ENCODE measurements at regions not wholly inside any gene's neighbourhood (a gene's known extent, or its start where the extent isn't known, plus 50 kb on each side); places are given as distances from the start of the nearest gene placed in this dataset.

DNA sequence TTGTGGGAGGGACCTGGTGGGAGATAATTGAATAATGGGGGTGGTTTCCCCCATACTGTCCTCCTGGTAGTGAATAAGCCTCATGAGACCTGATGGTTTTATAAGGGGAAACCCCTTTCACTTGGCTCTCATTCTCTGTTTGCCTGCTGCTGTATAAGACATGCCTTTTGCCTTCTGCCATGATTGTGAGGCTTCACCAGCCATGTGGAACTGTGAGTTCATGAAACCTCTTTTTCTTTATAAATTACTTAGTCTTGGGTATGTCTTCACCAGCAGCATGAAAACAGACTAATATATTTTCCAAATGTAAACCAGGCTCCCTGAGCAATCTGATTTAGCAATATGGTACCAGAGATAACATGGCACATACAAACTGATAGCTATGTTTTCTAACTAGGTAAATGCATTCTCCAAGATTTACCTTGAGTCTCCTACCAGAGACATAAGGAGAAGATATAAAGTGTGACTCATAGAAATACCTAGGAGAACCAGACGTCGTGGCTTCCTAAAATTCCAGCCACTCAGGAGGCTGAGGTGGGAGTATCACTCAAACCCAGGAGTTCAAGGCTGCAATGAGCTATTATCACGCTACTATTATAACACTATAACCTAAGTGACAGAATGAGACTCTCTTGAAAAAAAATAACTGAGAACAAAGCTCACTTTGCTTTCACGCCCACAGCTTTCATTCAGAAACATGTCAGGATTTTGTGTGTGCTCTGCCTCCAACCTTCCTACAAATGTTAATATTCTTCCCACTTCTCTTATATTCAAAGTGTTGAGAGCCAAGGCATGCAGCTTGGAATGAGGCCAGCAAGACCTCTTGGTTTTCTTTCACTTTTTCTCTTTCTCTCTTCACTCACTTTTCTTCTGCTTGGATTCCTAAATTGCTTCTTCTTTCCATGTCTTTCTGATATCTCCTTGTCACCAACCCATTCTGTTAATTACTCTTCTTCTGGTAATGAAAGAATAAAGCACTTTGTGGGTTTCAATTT, 263.9 kb upstream of the UBE2E3 start:
- Histone ChIP-seq H3K4me1 (ENCODE audit: insufficient read depth) (no peaks in the 10 kb centered on the region), H3K9me3 (ENCODE audit: low read depth) (no peaks in the 10 kb centered on the region), H3K36me3 (ENCODE audit: low read depth) (no peaks in the 10 kb centered on the region), H3K27me3 (replicated peaks; ENCODE audit: insufficient read depth) (no peaks in the 10 kb centered on the region), H3K9me2 (ENCODE audit: insufficient read depth) (no peaks in the 10 kb centered on the region), H3K4me3 (no peak overlapping the region), H3K4me2 (ENCODE audit: unreplicated experiment) (no peak overlapping the region), H3F3A (ENCODE audit: insufficient read depth) (no peaks in the 10 kb centered on the region), H3K79me2 (ENCODE audit: insufficient read depth) (no peaks in the 10 kb centered on the region), H4K20me1 (ENCODE audit: insufficient read depth) (no peaks in the 10 kb centered on the region), H2AFZ (no peak overlapping the region), H3K27ac (no peak overlapping the region), H3K9ac (no peak overlapping the region)
- 91 to 92% methylated on average over 4 of the region's 4 CpGs for WGBS, 2 experiments (ENCODE audit: low coverage in 1 of 2, low lambda C conversion rate in 2 of 2, missing lambda C conversion rate in 2 of 2)
- TF ChIP-seq EZH2phosphoT487 (IDR thresholded peaks at IDR 0.05; ENCODE audit: insufficient read depth, low read depth) (no peak), EZH2 (IDR thresholded peaks at IDR 0.05; ENCODE audit: insufficient read depth, poor library complexity, severe bottlenecking) (no peak)
- DNase-seq: no peak
- in situ Hi-C loops (cut with MboI): no loop called here

- Histone ChIP-seq H2AFZ (no peak overlapping the region), H3F3A (ENCODE audit: insufficient read depth) (no peaks in the 10 kb centered on the region), H4K20me1 (ENCODE audit: insufficient read depth) (no peaks in the 10 kb centered on the region), H3K27me3 (replicated peaks; ENCODE audit: insufficient read depth) (no peaks in the 10 kb centered on the region), H3K9me2 (ENCODE audit: insufficient read depth) (no peaks in the 10 kb centered on the region), H3K9me3 (ENCODE audit: low read depth) (no peaks in the 10 kb centered on the region), H3K36me3 (ENCODE audit: low read depth) (no peaks in the 10 kb centered on the region), H3K9ac (no peak overlapping the region), H3K4me1 (ENCODE audit: insufficient read depth) (peaks cover under 1% of the 10 kb centered on the region; the same call in 1 of the 2 replicates), H3K4me2 (ENCODE audit: unreplicated experiment) (no peak overlapping the region), H3K27ac (no peak overlapping the region), H3K79me2 (ENCODE audit: insufficient read depth) (no peaks in the 10 kb centered on the region), H3K4me3 (no peak overlapping the region)
- WGBS, 2 experiments (ENCODE audit: low coverage in 1 of 2, low lambda C conversion rate in 2 of 2, missing lambda C conversion rate in 2 of 2): 82 to 91% methylated on average over 1 of the region's 1 CpG
- TF ChIP-seq EZH2 (IDR thresholded peaks at IDR 0.05; ENCODE audit: insufficient read depth, poor library complexity, severe bottlenecking): no peak
- TF ChIP-seq EZH2phosphoT487 (IDR thresholded peaks at IDR 0.05; ENCODE audit: insufficient read depth, low read depth): no peak
- in situ Hi-C loops (cut with MboI): no loop called here
- no peak for DNase-seq
Measured at GRCh38 chr2:180715044-180715443, 265.4 kb upstream of the UBE2E3 start.

DNA sequence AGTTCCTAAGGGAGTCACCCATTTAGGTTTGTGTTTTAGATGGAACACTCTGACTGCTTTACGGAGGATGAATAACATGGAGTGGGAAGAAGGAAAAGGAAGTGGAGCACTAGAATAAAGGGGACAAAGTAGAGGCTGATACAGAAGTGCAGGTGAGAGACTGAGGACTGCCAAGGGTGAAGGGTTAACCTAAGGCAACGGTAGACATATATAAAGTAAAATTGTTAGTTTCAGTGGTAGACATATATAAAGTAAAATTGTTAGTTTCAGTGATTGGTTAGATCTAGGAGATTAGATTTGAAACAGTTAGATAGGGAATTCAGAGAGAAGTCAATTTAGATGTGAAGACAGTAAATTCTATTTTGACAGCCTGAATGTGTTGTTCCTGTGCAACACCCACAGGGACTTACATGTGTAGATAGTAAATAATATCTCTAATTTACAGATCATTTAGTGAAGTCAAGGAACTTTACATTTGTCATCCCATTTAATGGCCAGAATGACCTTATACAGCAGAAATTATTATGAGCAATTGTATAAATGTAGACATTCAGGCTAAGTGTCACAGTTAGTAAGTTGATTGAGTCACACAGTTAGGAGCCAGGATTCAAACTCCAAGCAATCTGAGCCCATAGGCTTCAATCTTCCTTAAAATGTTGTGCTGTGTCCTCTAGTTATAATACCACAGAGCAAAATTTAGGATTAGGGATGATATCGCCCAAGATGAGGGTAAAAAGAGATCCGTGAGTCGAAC, 270.8 kb upstream of the UBE2E3 start:
- 81 to 87% methylated on average over 5 of the region's 5 CpGs for WGBS, 2 experiments (ENCODE audit: low coverage in 1 of 2, low lambda C conversion rate in 2 of 2, missing lambda C conversion rate in 2 of 2)
- H3K79me2 ChIP-seq (ENCODE audit: insufficient read depth): no peaks in the 10 kb centered on the region
- TF ChIP-seq EZH2 (IDR thresholded peaks at IDR 0.05; ENCODE audit: insufficient read depth, poor library complexity, severe bottlenecking): no peak
- TF ChIP-seq EZH2phosphoT487 (IDR thresholded peaks at IDR 0.05; ENCODE audit: insufficient read depth, low read depth): no peak
- H3K4me3 ChIP-seq: no peak overlapping the region
- peak; percentile 49 for DNase-seq
- H3K27ac ChIP-seq: no peak overlapping the region
- no peaks in the 10 kb centered on the region for H3K9me3 ChIP-seq (ENCODE audit: low read depth)
- H3K9me2 ChIP-seq (ENCODE audit: insufficient read depth): no peaks in the 10 kb centered on the region
- H3K27me3 ChIP-seq (replicated peaks; ENCODE audit: insufficient read depth): no peaks in the 10 kb centered on the region
- no peak overlapping the region for H3K4me2 ChIP-seq (ENCODE audit: unreplicated experiment)
- H3K36me3 ChIP-seq (ENCODE audit: low read depth): no peaks in the 10 kb centered on the region
- H3F3A ChIP-seq (ENCODE audit: insufficient read depth): peaks cover 22% of the 10 kb centered on the region
- H4K20me1 ChIP-seq (ENCODE audit: insufficient read depth): no peaks in the 10 kb centered on the region
- H3K9ac ChIP-seq: no peak overlapping the region
- H3K4me1 ChIP-seq (ENCODE audit: insufficient read depth): peaks cover 41% of the 10 kb centered on the region
- in situ Hi-C loops (cut with MboI): no loop called here
- H2AFZ ChIP-seq: no peak overlapping the region

DNA sequence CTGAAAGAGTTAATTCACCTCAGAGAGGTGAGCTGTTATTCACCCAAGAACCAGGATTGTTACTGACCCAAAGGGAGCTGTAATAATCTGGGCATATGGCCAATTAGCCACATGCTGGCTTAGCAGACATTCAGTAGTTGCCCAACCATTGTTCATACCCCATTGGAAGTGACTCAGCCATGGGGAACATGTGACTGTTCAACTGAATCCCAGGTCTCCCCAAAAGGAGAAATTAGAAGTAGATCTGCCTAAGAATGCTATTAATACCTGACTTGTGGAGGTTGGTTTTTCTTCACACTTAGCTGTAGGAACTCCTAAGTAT, 272.6 kb upstream of the UBE2E3 start:
- H3K79me2 ChIP-seq (ENCODE audit: insufficient read depth): no peaks in the 10 kb centered on the region
- no peak overlapping the region for H2AFZ ChIP-seq
- H3K4me1 ChIP-seq (ENCODE audit: insufficient read depth): peaks cover 45% of the 10 kb centered on the region
- H3K9me2 ChIP-seq (ENCODE audit: insufficient read depth): no peaks in the 10 kb centered on the region; the same call in 1 of the 2 replicates
- H3K27me3 ChIP-seq (replicated peaks; ENCODE audit: insufficient read depth): no peaks in the 10 kb centered on the region
- TF ChIP-seq EZH2phosphoT487 (IDR thresholded peaks at IDR 0.05; ENCODE audit: insufficient read depth, low read depth): no peak
- TF ChIP-seq EZH2 (IDR thresholded peaks at IDR 0.05; ENCODE audit: insufficient read depth, poor library complexity, severe bottlenecking): no peak
- H3K9me3 ChIP-seq (ENCODE audit: low read depth): no peaks in the 10 kb centered on the region
- peaks cover 26% of the 10 kb centered on the region for H3F3A ChIP-seq (ENCODE audit: insufficient read depth)
- in situ Hi-C loops (cut with MboI): no loop called here
- peak; percentile 96 for DNase-seq
- no peaks in the 10 kb centered on the region for H3K36me3 ChIP-seq (ENCODE audit: low read depth)
- no peak overlapping the region for H3K4me3 ChIP-seq
- no peak overlapping the region for H3K9ac ChIP-seq
- H3K4me2 ChIP-seq (ENCODE audit: unreplicated experiment): no peak overlapping the region
- no peaks in the 10 kb centered on the region for H4K20me1 ChIP-seq (ENCODE audit: insufficient read depth)
- no peak overlapping the region for H3K27ac ChIP-seq
